ENCODE measurements at regions not wholly inside any gene's neighbourhood (a gene's known extent, or its start where the extent isn't known, plus 50 kb on each side); places are given as distances from the start of the nearest gene placed in this dataset.

- Mint-ChIP-seq H3K9me3 (ENCODE audit: low read depth) (no peaks in the 10 kb centered on the region), H3K27me3 (no peaks in the 10 kb centered on the region), H3K36me3 (ENCODE audit: insufficient read depth) (no peaks in the 10 kb centered on the region), H3K4me1 (ENCODE audit: low read depth) (peaks cover 20% of the 10 kb centered on the region), H3K4me3 (ENCODE audit: low read depth) (no peak overlapping the region), H3K27ac (no peak overlapping the region)
- DNase-seq (ENCODE audit: low spot score, unreplicated experiment), result no peak
- TF ChIP-seq, protein P1, sequence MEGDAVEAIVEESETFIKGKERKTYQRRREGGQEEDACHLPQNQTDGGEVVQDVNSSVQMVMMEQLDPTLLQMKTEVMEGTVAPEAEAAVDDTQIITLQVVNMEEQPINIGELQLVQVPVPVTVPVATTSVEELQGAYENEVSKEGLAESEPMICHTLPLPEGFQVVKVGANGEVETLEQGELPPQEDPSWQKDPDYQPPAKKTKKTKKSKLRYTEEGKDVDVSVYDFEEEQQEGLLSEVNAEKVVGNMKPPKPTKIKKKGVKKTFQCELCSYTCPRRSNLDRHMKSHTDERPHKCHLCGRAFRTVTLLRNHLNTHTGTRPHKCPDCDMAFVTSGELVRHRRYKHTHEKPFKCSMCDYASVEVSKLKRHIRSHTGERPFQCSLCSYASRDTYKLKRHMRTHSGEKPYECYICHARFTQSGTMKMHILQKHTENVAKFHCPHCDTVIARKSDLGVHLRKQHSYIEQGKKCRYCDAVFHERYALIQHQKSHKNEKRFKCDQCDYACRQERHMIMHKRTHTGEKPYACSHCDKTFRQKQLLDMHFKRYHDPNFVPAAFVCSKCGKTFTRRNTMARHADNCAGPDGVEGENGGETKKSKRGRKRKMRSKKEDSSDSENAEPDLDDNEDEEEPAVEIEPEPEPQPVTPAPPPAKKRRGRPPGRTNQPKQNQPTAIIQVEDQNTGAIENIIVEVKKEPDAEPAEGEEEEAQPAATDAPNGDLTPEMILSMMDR (IDR thresholded peaks at IDR 0.05; ENCODE audit: unreplicated experiment), result no peak
Measured at GRCh38 chr18:70432804-70433400, 144.1 kb downstream of the SOCS6 start.

- Mint-ChIP-seq H3K9me3 (ENCODE audit: low read depth) (no peaks in the 10 kb centered on the region), H3K4me3 (ENCODE audit: low read depth) (no peak overlapping the region), H3K4me1 (ENCODE audit: low read depth) (peaks cover 21% of the 10 kb centered on the region), H3K27me3 (no peaks in the 10 kb centered on the region), H3K36me3 (ENCODE audit: insufficient read depth) (no peaks in the 10 kb centered on the region), H3K27ac (peak overlapping the region; percentile 62)
- DNase-seq (ENCODE audit: low spot score, unreplicated experiment), result no peak
- TF ChIP-seq, protein P1 (IDR thresholded peaks at IDR 0.05; ENCODE audit: unreplicated experiment), result no peak
Measured at GRCh38 chr18:70431203-70431624, 142.4 kb downstream of the SOCS6 start.

DNA sequence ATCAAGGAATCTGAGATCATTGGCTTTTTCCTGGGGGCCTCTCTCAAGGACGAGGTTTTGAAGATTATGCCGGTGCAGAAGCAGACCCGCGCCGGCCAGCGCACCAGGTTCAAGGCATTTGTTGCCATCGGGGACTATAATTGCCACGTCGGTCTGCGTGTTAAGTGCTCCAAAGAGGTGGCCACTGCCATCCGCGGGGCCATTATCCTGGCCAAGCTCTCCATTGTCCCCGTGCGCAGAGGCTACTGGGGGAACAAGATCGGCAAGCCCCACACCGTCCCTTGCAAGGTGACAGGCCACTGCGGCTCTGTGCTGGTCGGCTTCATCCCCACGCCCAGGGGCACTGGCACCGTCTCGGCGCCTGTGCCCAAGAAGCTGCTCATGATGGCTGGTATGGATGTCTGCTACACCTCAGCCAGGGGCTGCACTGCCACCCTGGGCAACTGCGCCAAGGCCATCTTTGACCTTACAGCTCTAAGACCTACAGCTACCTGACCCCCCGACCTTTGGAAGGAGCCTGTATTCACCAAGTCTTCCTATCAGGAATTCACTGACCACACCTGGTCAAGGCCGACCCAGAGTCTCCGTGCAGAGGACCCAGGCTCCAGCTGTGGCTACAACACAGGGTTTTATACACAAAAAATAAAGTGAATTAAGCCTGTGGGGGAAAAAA lies 141.8 kb downstream of the SOCS6 start:
- H3K4me3 Mint-ChIP-seq (ENCODE audit: low read depth), result no peak overlapping the region
- no peaks in the 10 kb centered on the region for H3K27me3 Mint-ChIP-seq
- H3K4me1 Mint-ChIP-seq (ENCODE audit: low read depth), result peaks cover 21% of the 10 kb centered on the region
- peaks cover 2% of the 10 kb centered on the region for H3K9me3 Mint-ChIP-seq (ENCODE audit: low read depth)
- DNase-seq (ENCODE audit: low spot score, unreplicated experiment), result no peak
- H3K27ac Mint-ChIP-seq, result peak overlapping the region; percentile 62
- H3K36me3 Mint-ChIP-seq (ENCODE audit: insufficient read depth), result no peaks in the 10 kb centered on the region
- TF ChIP-seq, protein P1 (IDR thresholded peaks at IDR 0.05; ENCODE audit: unreplicated experiment), result no peak

GRCh38 chr18:70429847-70430500 lies 141.1 kb downstream of the SOCS6 start:
- Mint-ChIP-seq H3K27ac (no peak overlapping the region), H3K27me3 (no peaks in the 10 kb centered on the region), H3K36me3 (ENCODE audit: insufficient read depth) (no peaks in the 10 kb centered on the region), H3K4me3 (ENCODE audit: low read depth) (no peak overlapping the region), H3K4me1 (ENCODE audit: low read depth) (peaks cover 21% of the 10 kb centered on the region), H3K9me3 (ENCODE audit: low read depth) (peaks cover 2% of the 10 kb centered on the region)
- TF ChIP-seq, protein P1 (IDR thresholded peaks at IDR 0.05; ENCODE audit: unreplicated experiment), result no peak
- DNase-seq (ENCODE audit: low spot score, unreplicated experiment), result no peak

GRCh38 chr18:70428439-70428838 lies 139.6 kb downstream of the SOCS6 start:
- Mint-ChIP-seq H3K4me1 (ENCODE audit: low read depth) (peaks cover 26% of the 10 kb centered on the region), H3K27me3 (no peaks in the 10 kb centered on the region), H3K27ac (no peak overlapping the region), H3K4me3 (ENCODE audit: low read depth) (no peak overlapping the region), H3K36me3 (ENCODE audit: insufficient read depth) (no peaks in the 10 kb centered on the region), H3K9me3 (ENCODE audit: low read depth) (peaks cover 2% of the 10 kb centered on the region)
- DNase-seq (ENCODE audit: low spot score, unreplicated experiment), result no peak
- TF ChIP-seq, protein P1 (IDR thresholded peaks at IDR 0.05; ENCODE audit: unreplicated experiment), result no peak
